ENCODE measurements at regions not wholly inside any gene's neighbourhood (a gene's known extent, or its start where the extent isn't known, plus 50 kb on each side); places are given as distances from the start of the nearest gene placed in this dataset.

GRCh38 chr5:82374637-82375036 lies 96.5 kb upstream of the RPS23 start:
- Histone ChIP-seq H3K4me3 (no peak overlapping the region), H3K9me1 (ENCODE audit: control insufficient read depth, insufficient read depth, low read length) (no peaks in the 10 kb centered on the region), H3K79me2 (ENCODE audit: control insufficient read depth, insufficient read depth, low read length) (no peaks in the 10 kb centered on the region), H3K27ac (ENCODE audit: extremely low read depth, low read depth, low read length) (no peak overlapping the region), H2AFZ (ENCODE audit: low read depth, low read length) (0 out of 2 replicates have a peak overlapping the region, but pooled peaks have one; percentile 6), H4K20me1 (replicated peaks; ENCODE audit: control insufficient read depth, insufficient read depth, low read length) (no peaks in the 10 kb centered on the region), H3K4me2 (ENCODE audit: insufficient read depth, low read length) (no peak overlapping the region), H3K36me3 (ENCODE audit: control insufficient read depth, insufficient read depth, low read length) (no peaks in the 10 kb centered on the region), H3K9ac (ENCODE audit: insufficient read depth in 1 of 2, low read depth in 2 of 2, low read length in 2 of 2) (no peak overlapping the region), H3K9me3 (replicated peaks; ENCODE audit: control insufficient read depth, insufficient read depth, low read depth, low read length) (no peaks in the 10 kb centered on the region; the same call in 1 of the 2 replicates), H3K27me3 (ENCODE audit: control insufficient read depth in 2 of 2, insufficient read depth in 2 of 2, low read length in 2 of 2) (no peaks in the 10 kb centered on the region), H3K4me1 (replicated peaks in 1 of 2; ENCODE audit: control insufficient read depth in 2 of 2, insufficient read depth in 2 of 2, low read length in 2 of 2) (no peaks in the 10 kb centered on the region)
- TF ChIP-seq EP400 (IDR thresholded peaks at IDR 0.05) (no peak), CEBPZ (IDR thresholded peaks at IDR 0.05; ENCODE audit: borderline replicate concordance, low read depth, low read length) (no peak), HSF4 (CRISPR knock-in tag; IDR thresholded peaks at IDR 0.05; ENCODE audit: borderline replicate concordance) (no peak), ELK1 (CRISPR knock-in tag; IDR thresholded peaks at IDR 0.05) (no peak), TRIM28 (IDR thresholded peaks at IDR 0.05) (no peak)
- ChIA-PET CTCF (ENCODE audit: low intra/inter-chr PET ratio) (no interaction called here), POLR2A (interaction anchor here (0.6 to 1.0 kb wide), 2 partner anchors 10 to 229 kb away, joined by 3 read pairs; no protein-coding TSS in a partner anchor)
- in situ Hi-C loops (cut with MboI) = loop anchor here (25.0 kb wide), 2 partner anchors 263 to 413 kb away; no protein-coding TSS in a partner anchor
- ATAC-seq (no peak), FAIRE-seq (no peak), DNase-seq (ENCODE audit: extremely low read depth in 1 of 4, low spot score in 3 of 4) (no peak)
- intact Hi-C loops (cut with micrococcal nuclease) = no loop called here
- BruUV-seq (replicated peaks) = no TSS peak
- WGBS (ENCODE audit: insufficient coverage, low coverage, missing lambda C conversion rate) = 89% methylated on average over 1 of the region's 1 CpG
